ENCODE measurements at regions not wholly inside any gene's neighbourhood (a gene's known extent, or its start where the extent isn't known, plus 50 kb on each side); places are given as distances from the start of the nearest gene placed in this dataset.

GRCh38 chr2:163338270-163338669 is 397.5 kb downstream of the FIGN start:
- no peak for DNase-seq (ENCODE audit: insufficient read length, low spot score)
- FAIRE-seq = no peak
- TF ChIP-seq SPI1 (IDR thresholded peaks at IDR 0.05; ENCODE audit: low read depth, low read length) = no peak
- TF ChIP-seq POLR2A (IDR thresholded peaks at IDR 0.05; ENCODE audit: low read depth, low read length) = no peak
- no peak for TF ChIP-seq TAF1 (IDR thresholded peaks at IDR 0.05; ENCODE audit: low read depth, low read length)
- TF ChIP-seq POU2F2 (IDR thresholded peaks at IDR 0.05; ENCODE audit: low read depth, low read length) = no peak
- TF ChIP-seq PAX5 (IDR thresholded peaks at IDR 0.05; ENCODE audit: insufficient read depth, low read length, severe bottlenecking) = no peak
- TF ChIP-seq POLR2AphosphoS5 (IDR thresholded peaks at IDR 0.05; ENCODE audit: low read depth, low read length) = no peak

- no peak for DNase-seq (ENCODE audit: insufficient read length, low spot score)
- no peak for TF ChIP-seq TAF1 (IDR thresholded peaks at IDR 0.05; ENCODE audit: low read depth, low read length)
- TF ChIP-seq SPI1 (IDR thresholded peaks at IDR 0.05; ENCODE audit: low read depth, low read length) = no peak
- no peak for TF ChIP-seq PAX5 (IDR thresholded peaks at IDR 0.05; ENCODE audit: insufficient read depth, low read length, severe bottlenecking)
- TF ChIP-seq POLR2AphosphoS5 (IDR thresholded peaks at IDR 0.05; ENCODE audit: low read depth, low read length) = no peak
- TF ChIP-seq POLR2A (IDR thresholded peaks at IDR 0.05; ENCODE audit: low read depth, low read length) = no peak
- TF ChIP-seq POU2F2 (IDR thresholded peaks at IDR 0.05; ENCODE audit: low read depth, low read length) = no peak
- no peak for FAIRE-seq
Observed at GRCh38 chr2:163324677-163325076, 411.1 kb downstream of the FIGN start.

- no peak for FAIRE-seq
- DNase-seq (ENCODE audit: insufficient read length, low spot score) = no peak
- no peak for TF ChIP-seq TAF1 (IDR thresholded peaks at IDR 0.05; ENCODE audit: low read depth, low read length)
- TF ChIP-seq POLR2A (IDR thresholded peaks at IDR 0.05; ENCODE audit: low read depth, low read length) = no peak
- TF ChIP-seq POLR2AphosphoS5 (IDR thresholded peaks at IDR 0.05; ENCODE audit: low read depth, low read length) = no peak
- TF ChIP-seq POU2F2 (IDR thresholded peaks at IDR 0.05; ENCODE audit: low read depth, low read length) = no peak
- TF ChIP-seq SPI1 (IDR thresholded peaks at IDR 0.05; ENCODE audit: low read depth, low read length) = no peak
- TF ChIP-seq PAX5 (IDR thresholded peaks at IDR 0.05; ENCODE audit: insufficient read depth, low read length, severe bottlenecking) = no peak
Observed at GRCh38 chr2:163319006-163319405, 416.8 kb downstream of the FIGN start.

- TF ChIP-seq POLR2AphosphoS5 (IDR thresholded peaks at IDR 0.05; ENCODE audit: low read depth, low read length) (no peak), PAX5 (IDR thresholded peaks at IDR 0.05; ENCODE audit: insufficient read depth, low read length, severe bottlenecking) (no peak), POLR2A (IDR thresholded peaks at IDR 0.05; ENCODE audit: low read depth, low read length) (no peak), TAF1 (IDR thresholded peaks at IDR 0.05; ENCODE audit: low read depth, low read length) (no peak), POU2F2 (IDR thresholded peaks at IDR 0.05; ENCODE audit: low read depth, low read length) (no peak), SPI1 (IDR thresholded peaks at IDR 0.05; ENCODE audit: low read depth, low read length) (no peak)
- FAIRE-seq = no peak
- DNase-seq (ENCODE audit: insufficient read length, low spot score) = no peak
Observed at GRCh38 chr2:163314712-163315111, 421.1 kb downstream of the FIGN start.

GRCh38 chr2:163312713-163313112 is 423.1 kb downstream of the FIGN start:
- DNase-seq (ENCODE audit: insufficient read length, low spot score) (no peak), FAIRE-seq (no peak)
- no peak for TF ChIP-seq POU2F2 (IDR thresholded peaks at IDR 0.05; ENCODE audit: low read depth, low read length)
- no peak for TF ChIP-seq TAF1 (IDR thresholded peaks at IDR 0.05; ENCODE audit: low read depth, low read length)
- no peak for TF ChIP-seq POLR2AphosphoS5 (IDR thresholded peaks at IDR 0.05; ENCODE audit: low read depth, low read length)
- no peak for TF ChIP-seq PAX5 (IDR thresholded peaks at IDR 0.05; ENCODE audit: insufficient read depth, low read length, severe bottlenecking)
- no peak for TF ChIP-seq POLR2A (IDR thresholded peaks at IDR 0.05; ENCODE audit: low read depth, low read length)
- TF ChIP-seq SPI1 (IDR thresholded peaks at IDR 0.05; ENCODE audit: low read depth, low read length) = no peak

- DNase-seq (ENCODE audit: insufficient read length, low spot score) (no peak), FAIRE-seq (no peak)
- TF ChIP-seq SPI1 (IDR thresholded peaks at IDR 0.05; ENCODE audit: low read depth, low read length) (no peak), POLR2AphosphoS5 (IDR thresholded peaks at IDR 0.05; ENCODE audit: low read depth, low read length) (no peak), POU2F2 (IDR thresholded peaks at IDR 0.05; ENCODE audit: low read depth, low read length) (no peak), POLR2A (IDR thresholded peaks at IDR 0.05; ENCODE audit: low read depth, low read length) (no peak), PAX5 (IDR thresholded peaks at IDR 0.05; ENCODE audit: insufficient read depth, low read length, severe bottlenecking) (no peak), TAF1 (IDR thresholded peaks at IDR 0.05; ENCODE audit: low read depth, low read length) (no peak)
Observed at GRCh38 chr2:163306647-163307046, 429.2 kb downstream of the FIGN start.

- TF ChIP-seq SPI1 (IDR thresholded peaks at IDR 0.05; ENCODE audit: low read depth, low read length) (no peak), POLR2A (IDR thresholded peaks at IDR 0.05; ENCODE audit: low read depth, low read length) (no peak), TAF1 (IDR thresholded peaks at IDR 0.05; ENCODE audit: low read depth, low read length) (no peak), POU2F2 (IDR thresholded peaks at IDR 0.05; ENCODE audit: low read depth, low read length) (no peak), PAX5 (IDR thresholded peaks at IDR 0.05; ENCODE audit: insufficient read depth, low read length, severe bottlenecking) (no peak), POLR2AphosphoS5 (IDR thresholded peaks at IDR 0.05; ENCODE audit: low read depth, low read length) (no peak)
- no peak for DNase-seq (ENCODE audit: insufficient read length, low spot score)
- FAIRE-seq = no peak
Observed at GRCh38 chr2:163302141-163302540, 433.7 kb downstream of the FIGN start.

GRCh38 chr2:163291790-163292189 is 444.0 kb downstream of the FIGN start:
- no peak for TF ChIP-seq POU2F2 (IDR thresholded peaks at IDR 0.05; ENCODE audit: low read depth, low read length)
- TF ChIP-seq POLR2AphosphoS5 (IDR thresholded peaks at IDR 0.05; ENCODE audit: low read depth, low read length) = no peak
- TF ChIP-seq SPI1 (IDR thresholded peaks at IDR 0.05; ENCODE audit: low read depth, low read length) = no peak
- no peak for TF ChIP-seq POLR2A (IDR thresholded peaks at IDR 0.05; ENCODE audit: low read depth, low read length)
- TF ChIP-seq PAX5 (IDR thresholded peaks at IDR 0.05; ENCODE audit: insufficient read depth, low read length, severe bottlenecking) = no peak
- no peak for TF ChIP-seq TAF1 (IDR thresholded peaks at IDR 0.05; ENCODE audit: low read depth, low read length)
- DNase-seq (ENCODE audit: insufficient read length, low spot score) (no peak), FAIRE-seq (no peak)

- no peak for FAIRE-seq
- DNase-seq (ENCODE audit: insufficient read length, low spot score) = no peak
- TF ChIP-seq POLR2A (IDR thresholded peaks at IDR 0.05; ENCODE audit: low read depth, low read length) = no peak
- no peak for TF ChIP-seq POU2F2 (IDR thresholded peaks at IDR 0.05; ENCODE audit: low read depth, low read length)
- TF ChIP-seq PAX5 (IDR thresholded peaks at IDR 0.05; ENCODE audit: insufficient read depth, low read length, severe bottlenecking) = no peak
- TF ChIP-seq TAF1 (IDR thresholded peaks at IDR 0.05; ENCODE audit: low read depth, low read length) = no peak
- TF ChIP-seq SPI1 (IDR thresholded peaks at IDR 0.05; ENCODE audit: low read depth, low read length) = no peak
- TF ChIP-seq POLR2AphosphoS5 (IDR thresholded peaks at IDR 0.05; ENCODE audit: low read depth, low read length) = no peak
Observed at GRCh38 chr2:163281717-163282116, 443.1 kb upstream of the KCNH7 start.
